K562 (cell line): ENCODE measurements at regions not wholly inside any gene's neighbourhood (a gene's known extent, or its start where the extent isn't known, plus 50 kb on each side); places are given as distances from the start of the nearest gene placed in this dataset.

Experiments used
- ATAC-seq: fragments of 200-7000 bp; cut with Tn5 transposase; 3 replicates; pipeline ENCODE4 v1.9.1; 2020; ENCODE audit warnings: moderate library complexity
- BruUV-seq: library from RNA; stranded (reverse); fragments of 400-500 nt; replicated peaks from 2 replicates; lab custom pipeline; 2021; lab: Mats Ljungman, UMichigan
- CTCF ChIA-PET: fragments of 300-600 bp; formaldehyde crosslinking; extraction: SDS; loops from one replicate; lab custom pipeline; 2021; ENCODE audit warnings: low intra/inter-chr PET ratio; lab: Yijun Ruan, JAX
- POLR2A ChIA-PET: fragments of 300-600, 350-650 bp; sonication (Branson Sonifier 250); formaldehyde crosslinking; extraction: SDS; loops from one replicate; lab custom pipeline; 2021; ENCODE audit warnings: antibody characterized with exemption, inconsistent platforms; lab: Yijun Ruan, JAX
- DNase-seq, 4 experiments: peaks; one replicate each; pipeline versions ENCODE4 v3.0.0 to v3.0.0-alpha.2; 2011 to 2018; ENCODE audit warnings: low spot score in 3 of 4, mixed read lengths in 3 of 4; ENCODE audit errors: extremely low read depth in 1 of 4
- FAIRE-seq: peaks from 2 replicates; lab custom pipeline; 2011; peaks lifted over from hg19 to GRCh38; lab: Jason Lieb, UNC
- H2AFZ ChIP-seq: 2 replicates; pipeline ENCODE4 v1.6.0; 2011; ENCODE audit warnings: low read depth, low read length, control low read depth, inconsistent platforms
- H3K27ac ChIP-seq: fragments of 200-600 bp; 3 replicates; pipeline ENCODE4 v1.8.0; 2011; ENCODE audit warnings: low read depth, mild to moderate bottlenecking, control low read depth, inconsistent platforms, low read length, moderate library complexity, mixed read lengths; ENCODE audit errors: extremely low read depth
- H3K27me3 ChIP-seq, 2 experiments: fragments of 300-600 bp in 1 of 2; 2 replicates in 1 of 2; 3 replicates in 1 of 2; pipeline versions ENCODE4 v1.6.0 to v1.8.0; 2011; ENCODE audit warnings: inconsistent platforms in 2 of 2, low read length in 2 of 2, mild to moderate bottlenecking in 1 of 2, mixed read lengths in 1 of 2, moderate library complexity in 1 of 2; ENCODE audit not compliant: control insufficient read depth in 2 of 2, insufficient read depth in 2 of 2
- H3K36me3 ChIP-seq: fragments of 300-600 bp; 3 replicates; pipeline ENCODE4 v1.8.0; 2011; ENCODE audit warnings: mild to moderate bottlenecking, low read length, inconsistent platforms; ENCODE audit not compliant: control insufficient read depth, insufficient read depth
- H3K4me1 ChIP-seq, 2 experiments: fragments of 200-600 bp in 1 of 2; replicated peaks in 1 of 2; 2 replicates in 1 of 2; 3 replicates in 1 of 2; pipeline versions ENCODE4 v1.5.1 to v1.8.0; 2011; ENCODE audit warnings: inconsistent platforms in 2 of 2, low read length in 2 of 2, mild to moderate bottlenecking in 1 of 2, mixed read lengths in 1 of 2, moderate library complexity in 1 of 2; ENCODE audit not compliant: control insufficient read depth in 2 of 2, insufficient read depth in 2 of 2
- H3K4me2 ChIP-seq: 2 replicates; pipeline ENCODE4 v1.6.1; 2011; ENCODE audit warnings: low read length, control low read depth, inconsistent platforms, mixed read lengths; ENCODE audit not compliant: insufficient read depth
- H3K4me3 ChIP-seq: fragments of 200-600 bp; sonication (generic), shearing (Covaris generic); 2 replicates; pipeline ENCODE4 v1.5.1; 2016; ENCODE audit warnings: control low read depth, inconsistent platforms
- H3K79me2 ChIP-seq: fragments of 200-600 bp; 3 replicates; pipeline ENCODE4 v1.8.0; 2011; ENCODE audit warnings: low read length, inconsistent platforms; ENCODE audit not compliant: control insufficient read depth, insufficient read depth
- H3K9ac ChIP-seq, 2 experiments: 2 replicates each; pipeline versions ENCODE4 v1.6.0 to v1.6.1; 2011; ENCODE audit warnings: low read depth in 2 of 2, low read length in 2 of 2, control low read depth in 1 of 2, inconsistent platforms in 1 of 2, mild to moderate bottlenecking in 1 of 2, mixed read lengths in 1 of 2; ENCODE audit not compliant: insufficient read depth in 1 of 2
- H3K9me1 ChIP-seq: one replicate; pipeline ENCODE4 v1.6.0; 2011; ENCODE audit warnings: inconsistent platforms, mild to moderate bottlenecking, low read length, moderate library complexity; ENCODE audit not compliant: control insufficient read depth, insufficient read depth
- H3K9me3 ChIP-seq: replicated peaks from 2 replicates; pipeline ENCODE4 v1.5.1; 2011; ENCODE audit warnings: low read depth, low read length, inconsistent platforms; ENCODE audit not compliant: control insufficient read depth, insufficient read depth
- H4K20me1 ChIP-seq: replicated peaks from 2 replicates; pipeline ENCODE4 v1.6.1; 2011; ENCODE audit warnings: low read length, inconsistent platforms, mixed read lengths; ENCODE audit not compliant: control insufficient read depth, insufficient read depth
- CSDE1 ChIP-seq, 2 experiments: fragments of 450-650 bp; IDR thresholded peaks; 2 replicates each; pipeline ENCODE4 v1.6.1; 2016; ENCODE audit warnings: mild to moderate bottlenecking in 1 of 2
- EHMT2 ChIP-seq: fragments of 450-650 bp; IDR thresholded peaks from 2 replicates; pipeline ENCODE4 v1.6.1; 2018; ENCODE audit warnings: antibody characterized with exemption
- MIER1 ChIP-seq: fragments of 450-650 bp; IDR thresholded peaks from 2 replicates; pipeline ENCODE4 v1.6.1; 2016; ENCODE audit warnings: antibody characterized with exemption, mild to moderate bottlenecking, low read depth
- REST ChIP-seq, 2 experiments: fragments of 450-650 bp; formaldehyde crosslinking in 1 of 2; IDR thresholded peaks; 2 replicates each; pipeline versions ENCODE4 v1.4.0 to v1.6.1; 2014 to 2020; ENCODE audit warnings: mild to moderate bottlenecking in 2 of 2, borderline replicate concordance in 1 of 2, low read depth in 1 of 2
- SETDB1 ChIP-seq: IDR thresholded peaks from one replicate; pipeline ENCODE4 v1.6.1; 2012; ENCODE audit warnings: low read length, control low read depth, inconsistent platforms
- VEZF1 ChIP-seq: fragments of 200-800 bp; sonication (Bioruptor generic); IDR thresholded peaks from 2 replicates; pipeline ENCODE4 v1.6.1; 2017; ENCODE audit warnings: missing genetic modification characterization, missing compliant biosample characterization
- ZEB2 ChIP-seq: fragments of 450-650 bp; IDR thresholded peaks from 2 replicates; pipeline ENCODE4 v1.6.1; 2016
- ZNF280B ChIP-seq: fragments of 250-450 bp; sonication (Bioruptor Pico); IDR thresholded peaks from 2 replicates; pipeline ENCODE4 v1.5.1; 2021; ENCODE audit warnings: mild to moderate bottlenecking
- ZNF696 ChIP-seq: fragments of 250-450 bp; sonication (Bioruptor Pico); conservative IDR thresholded peaks from 2 replicates; pipeline ENCODE4 v1.4.0; 2020; ENCODE audit warnings: mild to moderate bottlenecking, moderate library complexity
- WGBS: fragments of 100-300 bp; shearing (Covaris generic); methylation state at CpG from one replicate; pipeline ENCODE4 v1.1.6; 2016; ENCODE audit warnings: low coverage, mixed read lengths; ENCODE audit not compliant: insufficient coverage; ENCODE audit errors: missing lambda C conversion rate; 5-methylcytosine and 5-hydroxymethylcytosine counted together
- in situ Hi-C: fragments of 300-500 bp; cut with MboI; formaldehyde crosslinking; loops from 4 replicates; pipeline ENCODE4 v1.15.0; 2018; ENCODE audit warnings: inconsistent platforms, mixed read lengths
- intact Hi-C: fragments of 100-400 bp; cut with micrococcal nuclease; formaldehyde crosslinking; loops from 2 replicates; pipeline ENCODE4 v1.14.2; 2022

GRCh38 chr15:29449136-29449535 is 179.5 kb upstream of the NSMCE3 start:
- ChIA-PET POLR2A (interaction anchor here (1.0 to 1.1 kb wide), 2 partner anchors 12 to 21 kb away, joined by 3 to 4 read pairs; no protein-coding TSS in a partner anchor), CTCF (no interaction called here)
- no peaks in the 10 kb centered on the region for H3K36me3 ChIP-seq
- no peak overlapping the region for H2AFZ ChIP-seq
- H3K9me3 ChIP-seq: no peaks in the 10 kb centered on the region
- H3K79me2 ChIP-seq: no peaks in the 10 kb centered on the region
- intact Hi-C loops (no loop called here), in situ Hi-C loops (no loop called here)
- WGBS: 0% methylated on average over 1 of the region's 2 CpGs
- H3K4me3 ChIP-seq: no peak overlapping the region
- H3K27ac ChIP-seq: no peak overlapping the region
- TSS peak; percentile 73 for BruUV-seq
- H3K9ac ChIP-seq: no peak overlapping the region
- H3K4me2 ChIP-seq: no peak overlapping the region
- H3K4me1 ChIP-seq: no peaks in the 10 kb centered on the region
- H3K9me1 ChIP-seq: no peaks in the 10 kb centered on the region
- FAIRE-seq (peak; percentile 19), DNase-seq (peak in 1 of 4 experiments; percentile 19), ATAC-seq (peak; percentile 43; the same call in 1 of the 3 replicates)
- peaks cover 0 to 5% of the 10 kb centered on the region in 2 experiments; a peak in 1 of 5 replicates for H3K27me3 ChIP-seq
- no peaks in the 10 kb centered on the region for H4K20me1 ChIP-seq
- TF ChIP-seq CSDE1 (IDR thresholded peaks at IDR 0.05) (no peak), EHMT2 (peak; percentile 92), SETDB1 (no peak), MIER1 (peak; percentile 81), REST (IDR thresholded peaks at IDR 0.05; ENCODE audit: borderline replicate concordance) (peak; percentile 96), REST (CRISPR knock-in tag; IDR thresholded peaks at IDR 0.05; ENCODE audit: low read depth) (peak; percentile 82), ZNF280B (CRISPR knock-in tag) (no peak), ZNF696 (CRISPR knock-in tag) (no peak), ZEB2 (no peak), VEZF1 (CRISPR knock-in tag) (no peak)
